ENCODE measurements at regions not wholly inside any gene's neighbourhood (a gene's known extent, or its start where the extent isn't known, plus 50 kb on each side); places are given as distances from the start of the nearest gene placed in this dataset.

DNA sequence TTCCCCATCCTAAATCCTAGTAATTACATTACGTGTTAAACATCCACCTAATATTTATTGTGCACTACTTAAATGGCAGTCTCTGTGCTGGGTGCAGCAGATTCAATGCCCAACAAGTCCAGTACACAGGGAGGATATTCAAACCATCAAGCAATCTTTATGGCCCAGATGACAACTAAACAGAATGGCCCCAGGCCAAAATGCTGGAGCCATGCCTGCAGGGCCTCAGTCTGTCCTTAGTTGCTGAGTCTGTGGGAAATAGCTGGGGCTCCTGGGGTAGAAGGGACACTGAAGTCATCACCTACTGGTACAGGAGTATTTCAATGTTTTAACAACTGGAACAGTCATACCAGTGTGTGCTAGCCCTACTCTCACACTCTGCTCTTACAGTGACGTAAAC, 153.5 kb downstream of the ZNF608 start:
- TF ChIP-seq REST (IDR thresholded peaks at IDR 0.05; ENCODE audit: low read depth) (no peak), CTCF (IDR thresholded peaks at IDR 0.05 in 2 of 3, conservative IDR thresholded peaks at IDR 0.05 in 1 of 3; ENCODE audit: borderline replicate concordance in 1 of 3, insufficient read depth in 1 of 3, low read depth in 2 of 3, low read length in 2 of 3) (no peak), SIN3A (IDR thresholded peaks at IDR 0.05; ENCODE audit: low read depth) (no peak), POLR2A (IDR thresholded peaks at IDR 0.05; ENCODE audit: borderline replicate concordance, extremely low read depth, insufficient read depth, insufficient read length) (no peak), JUND (IDR thresholded peaks at IDR 0.05) (no peak)
- TF ChIP-seq, protein P1, sequence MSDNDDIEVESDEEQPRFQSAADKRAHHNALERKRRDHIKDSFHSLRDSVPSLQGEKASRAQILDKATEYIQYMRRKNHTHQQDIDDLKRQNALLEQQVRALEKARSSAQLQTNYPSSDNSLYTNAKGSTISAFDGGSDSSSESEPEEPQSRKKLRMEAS (IDR thresholded peaks at IDR 0.05): no peak

All from HCT116 (cell line).